ENCODE measurements at regions not wholly inside any gene's neighbourhood (a gene's known extent, or its start where the extent isn't known, plus 50 kb on each side); places are given as distances from the start of the nearest gene placed in this dataset.

GRCh38 chr12:97347956-97348355 is 114.6 kb upstream of the RMST start:
- no peak for FAIRE-seq

- no peak for FAIRE-seq
Observed at GRCh38 chr12:97358361-97358760, 104.2 kb upstream of the RMST start.

GRCh38 chr12:97359021-97359690 is 103.4 kb upstream of the RMST start:
- FAIRE-seq: no peak

- FAIRE-seq: no peak
Observed at GRCh38 chr12:97363693-97364092, 98.9 kb upstream of the RMST start.

GRCh38 chr12:97368462-97369163 is 94.0 kb upstream of the RMST start:
- no peak for FAIRE-seq

- FAIRE-seq: no peak
Observed at GRCh38 chr12:97375310-97375709, 87.3 kb upstream of the RMST start.

GRCh38 chr12:97380440-97380839 is 82.2 kb upstream of the RMST start:
- no peak for FAIRE-seq

GRCh38 chr12:97385121-97385520 is 77.5 kb upstream of the RMST start:
- FAIRE-seq: no peak

GRCh38 chr12:97386133-97386581 is 76.4 kb upstream of the RMST start:
- no peak for FAIRE-seq

- no peak for FAIRE-seq
Observed at GRCh38 chr12:97387844-97388243, 74.8 kb upstream of the RMST start.

GRCh38 chr12:97394657-97395056 is 67.9 kb upstream of the RMST start:
- no peak for FAIRE-seq

GRCh38 chr12:97397008-97397407 is 65.6 kb upstream of the RMST start:
- FAIRE-seq: no peak

GRCh38 chr12:97398704-97399103 is 63.9 kb upstream of the RMST start:
- FAIRE-seq: no peak

GRCh38 chr12:97404093-97404492 is 58.5 kb upstream of the RMST start:
- no peak for FAIRE-seq

- peak; percentile 39 for FAIRE-seq
Observed at GRCh38 chr12:97404543-97404942, 58.1 kb upstream of the RMST start.

GRCh38 chr12:97408363-97408762 is 54.2 kb upstream of the RMST start:
- no peak for FAIRE-seq

- no peak for FAIRE-seq
Observed at GRCh38 chr12:97411341-97411740, 51.3 kb upstream of the RMST start.

Data from A204.1 (cell line).